Peyer's patch (tissue), 4 donors: ENCODE measurements at regions not wholly inside any gene's neighbourhood (a gene's known extent, or its start where the extent isn't known, plus 50 kb on each side); places are given as distances from the start of the nearest gene placed in this dataset.

Experiments
- DNase-seq, 3 donors: peaks; one replicate each; pipeline ENCODE4 v3.0.0-alpha.2; 2017 to 2019
- H3K27ac ChIP-seq, 4 donors: fragments of 200-600 bp; sonication (generic); one replicate each; pipeline ENCODE4 v1.5.1; 2016 to 2019
- H3K27me3 ChIP-seq, 2 donors: fragments of 200-600 bp; sonication (generic); one replicate each; pipeline ENCODE4 v1.5.1; 2019
- H3K36me3 ChIP-seq, 3 donors: fragments of 200-600 bp; sonication (generic); one replicate each; pipeline ENCODE4 v1.5.1; 2016 to 2019
- H3K4me1 ChIP-seq, 4 donors: fragments of 200-600 bp; sonication (generic); one replicate each; pipeline ENCODE4 v1.5.1; 2016 to 2019
- H3K4me3 ChIP-seq, 4 donors: fragments of 200-600 bp; sonication (generic); 1 replicate in 3 of 4; 2 replicates in 1 of 4; pipeline ENCODE4 v1.5.1; 2016 to 2019; ENCODE audit warnings: mild to moderate bottlenecking in 1 of 4
- H3K9me3 ChIP-seq, 4 donors: fragments of 200-600 bp; sonication (generic); one replicate each; pipeline ENCODE4 v1.5.1; 2016 to 2019; ENCODE audit warnings: mild to moderate bottlenecking in 1 of 4
- CTCF ChIP-seq, 6 experiments: fragments of 450-650 bp in 4 of 6; fragments of 200-600 bp in 2 of 6; sonication (generic) in 1 of 6; IDR thresholded peaks; one replicate each; pipeline ENCODE4 v1.5.1; 2017 to 2019; ENCODE audit warnings: antibody characterized with exemption in 6 of 6, mild to moderate bottlenecking in 3 of 6, moderate library complexity in 1 of 6
- POLR2A ChIP-seq, 2 donors: fragments of 450-650 bp; IDR thresholded peaks; one replicate each; pipeline ENCODE4 v1.5.1; 2017; ENCODE audit warnings: antibody characterized with exemption in 2 of 2, mild to moderate bottlenecking in 2 of 2, moderate library complexity in 2 of 2

GRCh38 chr5:126062398-126063221 is 360.6 kb upstream of the GRAMD2B start:
- no peaks in the 10 kb centered on the region for H3K36me3 ChIP-seq
- no peaks in the 10 kb centered on the region for H3K9me3 ChIP-seq
- H3K27me3 ChIP-seq, result no peaks in the 10 kb centered on the region
- DNase-seq, result no peak
- H3K4me1 ChIP-seq, result no peaks in the 10 kb centered on the region
- no peak overlapping the region for H3K27ac ChIP-seq
- TF ChIP-seq CTCF (IDR thresholded peaks at IDR 0.05), result no peak
- TF ChIP-seq POLR2A (IDR thresholded peaks at IDR 0.05), result no peak
- H3K4me3 ChIP-seq, result no peak overlapping the region

- Histone ChIP-seq H3K27me3 (no peaks in the 10 kb centered on the region), H3K4me3 (no peak overlapping the region), H3K9me3 (no peaks in the 10 kb centered on the region), H3K4me1 (no peaks in the 10 kb centered on the region), H3K36me3 (no peaks in the 10 kb centered on the region), H3K27ac (no peak overlapping the region)
- DNase-seq, result no peak
- no peak for TF ChIP-seq POLR2A (IDR thresholded peaks at IDR 0.05)
- no peak for TF ChIP-seq CTCF (IDR thresholded peaks at IDR 0.05)
Measured at GRCh38 chr5:126065061-126065460, 358.1 kb upstream of the GRAMD2B start.

- H3K27ac ChIP-seq, result no peak overlapping the region
- DNase-seq, result no peak
- no peaks in the 10 kb centered on the region for H3K9me3 ChIP-seq
- H3K4me3 ChIP-seq, result no peak overlapping the region
- H3K27me3 ChIP-seq, result no peaks in the 10 kb centered on the region
- H3K36me3 ChIP-seq, result no peaks in the 10 kb centered on the region
- H3K4me1 ChIP-seq, result no peaks in the 10 kb centered on the region
- TF ChIP-seq POLR2A (IDR thresholded peaks at IDR 0.05), result no peak
- TF ChIP-seq CTCF (IDR thresholded peaks at IDR 0.05), result no peak
Measured at GRCh38 chr5:126066836-126067235, 356.4 kb upstream of the GRAMD2B start.

GRCh38 chr5:126067404-126067803 is 355.8 kb upstream of the GRAMD2B start:
- Histone ChIP-seq H3K4me1 (no peaks in the 10 kb centered on the region), H3K36me3 (no peaks in the 10 kb centered on the region), H3K9me3 (no peaks in the 10 kb centered on the region), H3K27me3 (no peaks in the 10 kb centered on the region), H3K4me3 (no peak overlapping the region), H3K27ac (no peak overlapping the region)
- TF ChIP-seq POLR2A (IDR thresholded peaks at IDR 0.05), result no peak
- TF ChIP-seq CTCF (IDR thresholded peaks at IDR 0.05), result no peak
- DNase-seq, result no peak

- DNase-seq, result no peak
- no peak for TF ChIP-seq CTCF (IDR thresholded peaks at IDR 0.05)
- TF ChIP-seq POLR2A (IDR thresholded peaks at IDR 0.05), result no peak
- no peak overlapping the region for H3K4me3 ChIP-seq
- H3K4me1 ChIP-seq, result no peaks in the 10 kb centered on the region
- H3K27me3 ChIP-seq, result no peaks in the 10 kb centered on the region
- no peaks in the 10 kb centered on the region for H3K36me3 ChIP-seq
- H3K9me3 ChIP-seq, result no peaks in the 10 kb centered on the region
- no peak overlapping the region for H3K27ac ChIP-seq
Measured at GRCh38 chr5:126069329-126069728, 353.9 kb upstream of the GRAMD2B start.
